ENCODE measurements at regions not wholly inside any gene's neighbourhood (a gene's known extent, or its start where the extent isn't known, plus 50 kb on each side); places are given as distances from the start of the nearest gene placed in this dataset.

- no peaks in the 10 kb centered on the region for H3K27me3 Mint-ChIP-seq (ENCODE audit: low read depth, unreplicated experiment)
- no peaks in the 10 kb centered on the region for H3K4me1 Mint-ChIP-seq (ENCODE audit: low read depth, unreplicated experiment)
- DNase-seq (ENCODE audit: low read depth) (no peak), FAIRE-seq (no peak)
- Histone ChIP-seq H3K9me3 (ENCODE audit: insufficient read depth, low read depth, low read length) (no peaks in the 10 kb centered on the region), H3K4me2 (ENCODE audit: low read length) (no peak overlapping the region), H3K79me2 (ENCODE audit: insufficient read depth, low read length) (no peaks in the 10 kb centered on the region), H4K20me1 (ENCODE audit: insufficient read depth, low read length) (no peaks in the 10 kb centered on the region), H3K9ac (ENCODE audit: low read length) (no peak overlapping the region), H3K27ac (ENCODE audit: low read depth, low read length) (no peak overlapping the region), H3K4me3 (ENCODE audit: insufficient read depth, low read depth, low read length) (no peak overlapping the region), H3K27me3 (ENCODE audit: insufficient read depth, low read length) (no peaks in the 10 kb centered on the region), H2AFZ (ENCODE audit: low read depth, low read length) (no peak overlapping the region), H3K36me3 (ENCODE audit: insufficient read depth, low read length) (no peaks in the 10 kb centered on the region), H3K4me1 (ENCODE audit: insufficient read depth, low read length) (no peaks in the 10 kb centered on the region)
- no peaks in the 10 kb centered on the region for H3K9me3 Mint-ChIP-seq (ENCODE audit: unreplicated experiment)
- H3K36me3 Mint-ChIP-seq (ENCODE audit: low read depth, unreplicated experiment), result no peaks in the 10 kb centered on the region
- TF ChIP-seq CTCF (IDR thresholded peaks at IDR 0.05; ENCODE audit: insufficient read depth, low read depth, low read length) (no peak), EZH2 (IDR thresholded peaks at IDR 0.05; ENCODE audit: insufficient read depth, low read length) (no peak)
- no peak overlapping the region for H3K4me3 Mint-ChIP-seq (ENCODE audit: unreplicated experiment)
- no peak overlapping the region for H3K27ac Mint-ChIP-seq (ENCODE audit: unreplicated experiment)
Observed at GRCh38 chr13:64525687-64526086, 2704.4 kb downstream of the PCDH9 start.

GRCh38 chr13:64510747-64511146 lies 2719.4 kb downstream of the PCDH9 start:
- H3K9me3 ChIP-seq (ENCODE audit: insufficient read depth, low read depth, low read length), result no peaks in the 10 kb centered on the region
- no peaks in the 10 kb centered on the region for H3K36me3 ChIP-seq (ENCODE audit: insufficient read depth, low read length)
- Mint-ChIP-seq H3K27me3 (ENCODE audit: low read depth, unreplicated experiment) (no peaks in the 10 kb centered on the region), H3K9me3 (ENCODE audit: unreplicated experiment) (peaks cover 3% of the 10 kb centered on the region), H3K4me1 (ENCODE audit: low read depth, unreplicated experiment) (peaks cover 2% of the 10 kb centered on the region), H3K4me3 (ENCODE audit: unreplicated experiment) (no peak overlapping the region), H3K27ac (ENCODE audit: unreplicated experiment) (no peak overlapping the region), H3K36me3 (ENCODE audit: low read depth, unreplicated experiment) (no peaks in the 10 kb centered on the region)
- H3K4me2 ChIP-seq (ENCODE audit: low read length), result no peak overlapping the region
- H3K27me3 ChIP-seq (ENCODE audit: insufficient read depth, low read length), result no peaks in the 10 kb centered on the region
- H3K9ac ChIP-seq (ENCODE audit: low read length), result no peak overlapping the region
- FAIRE-seq (no peak), DNase-seq (ENCODE audit: low read depth) (no peak)
- H3K4me1 ChIP-seq (ENCODE audit: insufficient read depth, low read length), result no peaks in the 10 kb centered on the region
- H4K20me1 ChIP-seq (ENCODE audit: insufficient read depth, low read length), result no peaks in the 10 kb centered on the region
- no peak overlapping the region for H2AFZ ChIP-seq (ENCODE audit: low read depth, low read length)
- TF ChIP-seq EZH2 (IDR thresholded peaks at IDR 0.05; ENCODE audit: insufficient read depth, low read length) (no peak), CTCF (IDR thresholded peaks at IDR 0.05; ENCODE audit: insufficient read depth, low read depth, low read length) (no peak)
- no peak overlapping the region for H3K27ac ChIP-seq (ENCODE audit: low read depth, low read length)
- no peaks in the 10 kb centered on the region for H3K79me2 ChIP-seq (ENCODE audit: insufficient read depth, low read length)
- H3K4me3 ChIP-seq (ENCODE audit: insufficient read depth, low read depth, low read length), result no peak overlapping the region

- Mint-ChIP-seq H3K27me3 (ENCODE audit: low read depth, unreplicated experiment) (no peaks in the 10 kb centered on the region), H3K27ac (ENCODE audit: unreplicated experiment) (no peak overlapping the region), H3K36me3 (ENCODE audit: low read depth, unreplicated experiment) (no peaks in the 10 kb centered on the region), H3K4me1 (ENCODE audit: low read depth, unreplicated experiment) (no peaks in the 10 kb centered on the region), H3K4me3 (ENCODE audit: unreplicated experiment) (no peak overlapping the region), H3K9me3 (ENCODE audit: unreplicated experiment) (no peaks in the 10 kb centered on the region)
- FAIRE-seq (no peak), DNase-seq (ENCODE audit: low read depth) (no peak)
- no peaks in the 10 kb centered on the region for H3K79me2 ChIP-seq (ENCODE audit: insufficient read depth, low read length)
- H4K20me1 ChIP-seq (ENCODE audit: insufficient read depth, low read length), result no peaks in the 10 kb centered on the region
- no peak overlapping the region for H3K4me2 ChIP-seq (ENCODE audit: low read length)
- no peak overlapping the region for H3K9ac ChIP-seq (ENCODE audit: low read length)
- no peak overlapping the region for H3K4me3 ChIP-seq (ENCODE audit: insufficient read depth, low read depth, low read length)
- H3K27ac ChIP-seq (ENCODE audit: low read depth, low read length), result no peak overlapping the region
- no peak for TF ChIP-seq EZH2 (IDR thresholded peaks at IDR 0.05; ENCODE audit: insufficient read depth, low read length)
- no peak for TF ChIP-seq CTCF (IDR thresholded peaks at IDR 0.05; ENCODE audit: insufficient read depth, low read depth, low read length)
- no peaks in the 10 kb centered on the region for H3K9me3 ChIP-seq (ENCODE audit: insufficient read depth, low read depth, low read length)
- no peaks in the 10 kb centered on the region for H3K27me3 ChIP-seq (ENCODE audit: insufficient read depth, low read length)
- H3K4me1 ChIP-seq (ENCODE audit: insufficient read depth, low read length), result no peaks in the 10 kb centered on the region
- no peaks in the 10 kb centered on the region for H3K36me3 ChIP-seq (ENCODE audit: insufficient read depth, low read length)
- H2AFZ ChIP-seq (ENCODE audit: low read depth, low read length), result no peak overlapping the region
Observed at GRCh38 chr13:64506246-64506645, 2723.9 kb downstream of the PCDH9 start.

Data from astrocyte (in vitro differentiated cells and primary cell).